Iris pigment epithelial cell (primary cell): ENCODE measurements at regions not wholly inside any gene's neighbourhood (a gene's known extent, or its start where the extent isn't known, plus 50 kb on each side); places are given as distances from the start of the nearest gene placed in this dataset.

Experiments used
- DNase-seq: peaks from one replicate; pipeline ENCODE4 v3.0.0-alpha.2; 2011; ENCODE audit warnings: low read depth

GRCh38 chr12:95412482-95413311 lies 61.3 kb upstream of the METAP2 start:
- peak; percentile 75 for DNase-seq

- DNase-seq, result peak; percentile 42
These were observed 60.4 kb upstream of the METAP2 start for GRCh38 chr12:95413576-95413975.

- DNase-seq, result no peak
These were observed 58.5 kb upstream of the METAP2 start for GRCh38 chr12:95415451-95415850.

GRCh38 chr12:95416111-95416636 lies 57.8 kb upstream of the METAP2 start:
- DNase-seq, result no peak

- DNase-seq, result peak; percentile 10
These were observed 56.6 kb upstream of the METAP2 start for GRCh38 chr12:95417372-95417771.

- no peak for DNase-seq
These were observed 55.8 kb upstream of the METAP2 start for GRCh38 chr12:95418142-95418541.
